HUES64 (cell line): ENCODE measurements at regions not wholly inside any gene's neighbourhood (a gene's known extent, or its start where the extent isn't known, plus 50 kb on each side); places are given as distances from the start of the nearest gene placed in this dataset.
"Not testable (repeated sequence)": the region's sequence is repeated elsewhere in the genome, so short reads cannot be mapped to it uniquely, and the experiment has no call there.

ENCODE experiments used
- H3K27ac ChIP-seq: 2 replicates; pipeline ENCODE4 v1.7.0; 2013; ENCODE audit warnings: low read depth, low read length, inconsistent platforms
- H3K27me3 ChIP-seq: 2 replicates; pipeline ENCODE4 v1.6.1; 2013; ENCODE audit warnings: mild to moderate bottlenecking, low read length; ENCODE audit not compliant: insufficient read depth
- H3K36me3 ChIP-seq: 2 replicates; pipeline ENCODE4 v1.6.1; 2013; ENCODE audit warnings: mild to moderate bottlenecking, low read length; ENCODE audit not compliant: insufficient read depth
- H3K4me1 ChIP-seq: 2 replicates; pipeline ENCODE4 v1.6.1; 2013; ENCODE audit warnings: mild to moderate bottlenecking, low read length, moderate library complexity; ENCODE audit not compliant: insufficient read depth
- H3K4me3 ChIP-seq: 2 replicates; pipeline ENCODE4 v1.5.1; 2013; ENCODE audit warnings: mild to moderate bottlenecking, low read length, moderate library complexity
- H3K9ac ChIP-seq: 2 replicates; pipeline ENCODE4 v1.6.1; 2013; ENCODE audit warnings: mild to moderate bottlenecking, low read depth, low read length
- H3K9me3 ChIP-seq: 2 replicates; pipeline ENCODE4 v1.6.1; 2013; ENCODE audit warnings: low read depth, low read length; ENCODE audit not compliant: insufficient read depth
- WGBS: fragments of 150-250, 120-280 bp; methylation state at CpG from one replicate; pipeline ENCODE4 v1.1.7; 2013; ENCODE audit warnings: missing lambda C conversion rate; 5-methylcytosine and 5-hydroxymethylcytosine counted together

GRCh38 chr2:111480016-111480625 lies 359.4 kb downstream of the BCL2L11 start:
- H3K27ac ChIP-seq, H3K36me3 ChIP-seq, H3K27me3 ChIP-seq, H3K4me3 ChIP-seq, H3K9ac ChIP-seq, H3K4me1 ChIP-seq, H3K9me3 ChIP-seq: not testable (repeated sequence)
- whole genome bisulfite sequencing, result 84% methylated on average over 9 of the region's 10 CpGs

- H3K36me3 ChIP-seq, H3K4me1 ChIP-seq, H3K4me3 ChIP-seq, H3K9ac ChIP-seq, H3K27me3 ChIP-seq, H3K9me3 ChIP-seq: not testable (repeated sequence)
- H3K27ac ChIP-seq, result peak overlapping the region; percentile 58; the same call in 1 of the 2 replicates
- 71% methylated on average over 6 of the region's 8 CpGs for WGBS
These were observed 359.9 kb downstream of the BCL2L11 start for GRCh38 chr2:111480633-111481032.

- H3K27me3 ChIP-seq, H3K36me3 ChIP-seq, H3K9ac ChIP-seq, H3K9me3 ChIP-seq, H3K27ac ChIP-seq, H3K4me3 ChIP-seq, H3K4me1 ChIP-seq: not testable (repeated sequence)
- 51% methylated on average over 9 of the region's 11 CpGs for WGBS
These were observed 360.5 kb downstream of the BCL2L11 start for GRCh38 chr2:111481219-111481618.

GRCh38 chr2:111482987-111483679 lies 362.4 kb downstream of the BCL2L11 start:
- not testable (repeated sequence) for H3K9ac ChIP-seq, H3K36me3 ChIP-seq, H3K27me3 ChIP-seq, H3K27ac ChIP-seq, H3K9me3 ChIP-seq, H3K4me3 ChIP-seq, H3K4me1 ChIP-seq
- 53% methylated on average over 3 of the region's 8 CpGs for WGBS

- not testable (repeated sequence) for H3K9ac ChIP-seq, H3K36me3 ChIP-seq, H3K4me1 ChIP-seq, H3K9me3 ChIP-seq, H3K4me3 ChIP-seq, H3K27me3 ChIP-seq, H3K27ac ChIP-seq
- no CpG with 5 or more reads among the region's 3 CpGs for WGBS
These were observed 363.4 kb downstream of the BCL2L11 start for GRCh38 chr2:111484097-111484496.

GRCh38 chr2:111485895-111486294 lies 365.2 kb downstream of the BCL2L11 start:
- not testable (repeated sequence) for H3K27ac ChIP-seq, H3K36me3 ChIP-seq, H3K27me3 ChIP-seq, H3K4me1 ChIP-seq, H3K9me3 ChIP-seq, H3K4me3 ChIP-seq, H3K9ac ChIP-seq
- WGBS, result no CpG with 5 or more reads among the region's 1 CpG

- not testable (repeated sequence) for H3K27ac ChIP-seq, H3K27me3 ChIP-seq, H3K9me3 ChIP-seq, H3K4me3 ChIP-seq, H3K36me3 ChIP-seq, H3K9ac ChIP-seq, H3K4me1 ChIP-seq
- WGBS, result 100% methylated on average over 1 of the region's 4 CpGs
These were observed 367.7 kb downstream of the BCL2L11 start for GRCh38 chr2:111488451-111488850.

GRCh38 chr2:111489460-111489859 lies 368.7 kb downstream of the BCL2L11 start:
- not testable (repeated sequence) for H3K27ac ChIP-seq, H3K9me3 ChIP-seq, H3K27me3 ChIP-seq, H3K4me1 ChIP-seq, H3K36me3 ChIP-seq, H3K9ac ChIP-seq, H3K4me3 ChIP-seq
- no CpG with 5 or more reads among the region's 1 CpG for WGBS

GRCh38 chr2:111491181-111491580 lies 370.5 kb downstream of the BCL2L11 start:
- no CpG with 5 or more reads among the region's 3 CpGs for WGBS
- H3K27ac ChIP-seq, H3K4me3 ChIP-seq, H3K9ac ChIP-seq, H3K36me3 ChIP-seq, H3K27me3 ChIP-seq, H3K4me1 ChIP-seq, H3K9me3 ChIP-seq: not testable (repeated sequence)

- not testable (repeated sequence) for H3K4me1 ChIP-seq, H3K27me3 ChIP-seq, H3K9me3 ChIP-seq, H3K27ac ChIP-seq, H3K36me3 ChIP-seq, H3K4me3 ChIP-seq, H3K9ac ChIP-seq
- 94% methylated on average over 2 of the region's 4 CpGs for WGBS
These were observed 370.9 kb downstream of the BCL2L11 start for GRCh38 chr2:111491614-111492013.

GRCh38 chr2:111492995-111493719 lies 372.4 kb downstream of the BCL2L11 start:
- not testable (repeated sequence) for H3K36me3 ChIP-seq, H3K4me1 ChIP-seq, H3K9me3 ChIP-seq, H3K27ac ChIP-seq, H3K27me3 ChIP-seq, H3K9ac ChIP-seq
- WGBS, result 100% methylated on average over 1 of the region's 20 CpGs
- H3K4me3 ChIP-seq, result peak overlapping the region; percentile 35; the same call in 1 of the 2 replicates
